ENCODE measurements at regions not wholly inside any gene's neighbourhood (a gene's known extent, or its start where the extent isn't known, plus 50 kb on each side); places are given as distances from the start of the nearest gene placed in this dataset.

DNA sequence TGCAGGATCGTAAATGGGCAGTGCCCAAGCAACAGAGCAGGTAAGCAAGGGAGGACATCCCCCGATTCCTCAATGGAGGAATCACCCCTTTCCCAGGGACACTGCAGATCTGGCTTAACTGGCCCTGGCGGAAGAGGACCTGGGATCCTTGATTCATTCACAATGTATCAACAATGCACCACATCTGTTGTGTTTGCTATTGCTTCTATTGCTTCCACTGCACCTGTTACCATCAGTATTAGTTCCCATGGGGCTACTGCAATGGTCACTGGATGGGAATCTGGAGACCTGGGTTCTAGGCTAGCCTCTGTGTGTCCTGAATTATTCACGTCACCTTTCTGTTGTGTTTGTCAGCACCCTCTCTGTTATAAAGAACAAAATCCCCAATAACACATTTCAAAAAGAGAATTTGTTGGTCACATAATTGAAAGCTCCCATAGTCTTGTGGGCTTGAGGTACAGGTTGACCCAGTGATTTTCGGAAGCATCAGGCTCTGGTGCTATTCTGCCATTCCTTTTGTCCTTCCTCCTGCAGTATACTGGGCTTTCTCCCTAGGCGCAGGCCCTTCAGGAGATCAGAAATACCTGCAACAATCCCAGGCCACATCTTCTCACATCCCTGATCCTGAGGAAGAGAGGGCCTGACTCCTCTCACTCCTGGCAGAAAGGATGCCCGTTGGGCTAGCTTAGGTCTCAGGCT, 193.5 kb upstream of the GLI2 start:
- no peaks in the 10 kb centered on the region for H3K27me3 ChIP-seq (ENCODE audit: control insufficient read depth in 1 of 2, insufficient read depth in 2 of 2, low read length in 2 of 2)
- Mint-ChIP-seq H3K27me3 (peaks cover 7% of the 10 kb centered on the region), H3K36me3 (ENCODE audit: low read depth) (no peaks in the 10 kb centered on the region), H3K4me1 (ENCODE audit: low read depth) (no peaks in the 10 kb centered on the region), H3K27ac (no peak overlapping the region), H3K9me3 (no peaks in the 10 kb centered on the region), H3K4me3 (no peak overlapping the region)
- TF ChIP-seq, protein P1, sequence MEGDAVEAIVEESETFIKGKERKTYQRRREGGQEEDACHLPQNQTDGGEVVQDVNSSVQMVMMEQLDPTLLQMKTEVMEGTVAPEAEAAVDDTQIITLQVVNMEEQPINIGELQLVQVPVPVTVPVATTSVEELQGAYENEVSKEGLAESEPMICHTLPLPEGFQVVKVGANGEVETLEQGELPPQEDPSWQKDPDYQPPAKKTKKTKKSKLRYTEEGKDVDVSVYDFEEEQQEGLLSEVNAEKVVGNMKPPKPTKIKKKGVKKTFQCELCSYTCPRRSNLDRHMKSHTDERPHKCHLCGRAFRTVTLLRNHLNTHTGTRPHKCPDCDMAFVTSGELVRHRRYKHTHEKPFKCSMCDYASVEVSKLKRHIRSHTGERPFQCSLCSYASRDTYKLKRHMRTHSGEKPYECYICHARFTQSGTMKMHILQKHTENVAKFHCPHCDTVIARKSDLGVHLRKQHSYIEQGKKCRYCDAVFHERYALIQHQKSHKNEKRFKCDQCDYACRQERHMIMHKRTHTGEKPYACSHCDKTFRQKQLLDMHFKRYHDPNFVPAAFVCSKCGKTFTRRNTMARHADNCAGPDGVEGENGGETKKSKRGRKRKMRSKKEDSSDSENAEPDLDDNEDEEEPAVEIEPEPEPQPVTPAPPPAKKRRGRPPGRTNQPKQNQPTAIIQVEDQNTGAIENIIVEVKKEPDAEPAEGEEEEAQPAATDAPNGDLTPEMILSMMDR (IDR thresholded peaks at IDR 0.05) = no peak
- ChIA-PET CTCF (no interaction called here), POLR2A (no interaction called here)
- no peak for DNase-seq
- H3K4me1 ChIP-seq (ENCODE audit: insufficient read depth, low read length) = no peaks in the 10 kb centered on the region
- no peak overlapping the region for H3K4me3 ChIP-seq (ENCODE audit: low read length)
- no peaks in the 10 kb centered on the region for H3K36me3 ChIP-seq (ENCODE audit: insufficient read depth, low read length)
- no peak overlapping the region for H3K27ac ChIP-seq (ENCODE audit: low read depth in 1 of 2, low read length in 2 of 2)
- intact Hi-C loops (cut with DNase I, micrococcal nuclease) = no loop called here
- ATAC-seq (ENCODE audit: poor library complexity) = no peak
- no peaks in the 10 kb centered on the region for H3K9me3 ChIP-seq (ENCODE audit: control insufficient read depth in 1 of 2, insufficient read depth in 1 of 2, low read length in 2 of 2)

DNA sequence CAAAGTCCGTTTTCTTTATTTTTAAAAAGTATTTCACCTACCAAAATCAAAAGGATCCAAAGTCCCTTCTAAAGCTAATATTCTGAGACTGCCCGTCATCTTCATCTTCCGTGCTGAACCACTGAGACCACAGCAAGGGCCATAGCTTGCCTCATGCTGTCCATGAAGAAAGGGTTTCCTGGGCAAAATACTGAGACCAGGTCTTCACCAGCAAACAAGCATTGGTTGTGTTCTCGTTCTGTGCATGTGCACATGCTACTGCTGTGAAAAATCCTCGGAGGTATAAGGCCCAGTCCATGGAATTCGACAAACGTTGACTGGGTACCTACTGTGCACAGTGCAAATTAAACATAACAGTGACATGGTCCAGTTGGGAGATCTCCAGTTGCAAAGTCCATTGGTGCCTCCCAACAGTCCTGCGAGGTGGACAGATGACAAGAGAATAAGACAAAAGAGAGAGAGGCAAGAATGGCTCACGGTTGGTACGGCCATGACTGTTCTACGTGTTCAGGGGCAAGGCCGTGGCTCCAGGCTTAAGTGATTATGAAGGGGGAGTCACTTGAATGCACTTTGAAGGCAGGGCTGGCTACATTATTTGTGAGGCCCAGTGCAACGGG, 192.6 kb upstream of the GLI2 start:
- DNase-seq (no peak), ATAC-seq (ENCODE audit: poor library complexity) (no peak)
- no peaks in the 10 kb centered on the region for H3K4me1 ChIP-seq (ENCODE audit: insufficient read depth, low read length)
- no peaks in the 10 kb centered on the region for H3K9me3 Mint-ChIP-seq
- H3K9me3 ChIP-seq (ENCODE audit: control insufficient read depth in 1 of 2, insufficient read depth in 1 of 2, low read length in 2 of 2) = no peaks in the 10 kb centered on the region
- no peak overlapping the region for H3K27ac ChIP-seq (ENCODE audit: low read depth in 1 of 2, low read length in 2 of 2)
- no peak overlapping the region for H3K4me3 ChIP-seq (ENCODE audit: low read length)
- no peak overlapping the region for H3K4me3 Mint-ChIP-seq
- POLR2A ChIA-PET = no interaction called here
- TF ChIP-seq, protein P1 (IDR thresholded peaks at IDR 0.05) = no peak
- no peaks in the 10 kb centered on the region for H3K36me3 ChIP-seq (ENCODE audit: insufficient read depth, low read length)
- CTCF ChIA-PET = no interaction called here
- H3K27me3 ChIP-seq (ENCODE audit: control insufficient read depth in 1 of 2, insufficient read depth in 2 of 2, low read length in 2 of 2) = no peaks in the 10 kb centered on the region
- intact Hi-C loops (cut with DNase I, micrococcal nuclease) = no loop called here
- H3K4me1 Mint-ChIP-seq (ENCODE audit: low read depth) = no peaks in the 10 kb centered on the region
- H3K27ac Mint-ChIP-seq = no peak overlapping the region
- peaks cover 6% of the 10 kb centered on the region for H3K27me3 Mint-ChIP-seq
- no peaks in the 10 kb centered on the region for H3K36me3 Mint-ChIP-seq (ENCODE audit: low read depth)

DNA sequence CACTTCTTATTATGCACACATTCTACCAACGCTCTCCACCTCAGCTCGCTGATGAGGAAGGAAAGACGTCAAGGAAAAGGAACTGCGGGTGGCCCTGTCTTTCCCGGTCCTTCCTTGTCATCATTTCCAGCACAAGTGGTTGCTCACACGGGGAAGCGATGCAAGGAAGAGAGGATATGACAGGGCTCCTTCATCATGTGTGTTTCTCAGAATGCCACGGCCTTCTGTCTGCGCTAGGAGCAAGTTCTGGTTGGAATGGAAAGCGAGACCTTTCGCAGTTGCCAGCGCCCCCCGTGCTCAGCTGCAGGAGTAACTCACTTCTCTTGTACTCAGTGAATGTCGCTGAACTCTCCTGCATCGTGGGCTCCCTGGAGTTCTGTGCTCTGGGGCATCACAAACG, 191.8 kb upstream of the GLI2 start:
- no peaks in the 10 kb centered on the region for H3K9me3 Mint-ChIP-seq
- peaks cover 6% of the 10 kb centered on the region for H3K27me3 Mint-ChIP-seq
- no peaks in the 10 kb centered on the region for H3K27me3 ChIP-seq (ENCODE audit: control insufficient read depth in 1 of 2, insufficient read depth in 2 of 2, low read length in 2 of 2)
- no peaks in the 10 kb centered on the region for H3K9me3 ChIP-seq (ENCODE audit: control insufficient read depth in 1 of 2, insufficient read depth in 1 of 2, low read length in 2 of 2)
- H3K27ac ChIP-seq (ENCODE audit: low read depth in 1 of 2, low read length in 2 of 2) = no peak overlapping the region
- CTCF ChIA-PET = no interaction called here
- no peak overlapping the region for H3K4me3 Mint-ChIP-seq
- H3K36me3 Mint-ChIP-seq (ENCODE audit: low read depth) = no peaks in the 10 kb centered on the region
- H3K27ac Mint-ChIP-seq = no peak overlapping the region
- POLR2A ChIA-PET = no interaction called here
- ATAC-seq (ENCODE audit: poor library complexity) (no peak), DNase-seq (no peak)
- H3K36me3 ChIP-seq (ENCODE audit: insufficient read depth, low read length) = no peaks in the 10 kb centered on the region
- intact Hi-C loops (cut with DNase I, micrococcal nuclease) = no loop called here
- H3K4me1 Mint-ChIP-seq (ENCODE audit: low read depth) = no peaks in the 10 kb centered on the region
- no peak overlapping the region for H3K4me3 ChIP-seq (ENCODE audit: low read length)
- TF ChIP-seq, protein P1 (IDR thresholded peaks at IDR 0.05) = no peak
- H3K4me1 ChIP-seq (ENCODE audit: insufficient read depth, low read length) = no peaks in the 10 kb centered on the region
